ENCODE measurements at regions not wholly inside any gene's neighbourhood (a gene's known extent, or its start where the extent isn't known, plus 50 kb on each side); places are given as distances from the start of the nearest gene placed in this dataset.
"Not testable (repeated sequence)": the region's sequence is repeated elsewhere in the genome, so short reads cannot be mapped to it uniquely, and the experiment has no call there.

DNA sequence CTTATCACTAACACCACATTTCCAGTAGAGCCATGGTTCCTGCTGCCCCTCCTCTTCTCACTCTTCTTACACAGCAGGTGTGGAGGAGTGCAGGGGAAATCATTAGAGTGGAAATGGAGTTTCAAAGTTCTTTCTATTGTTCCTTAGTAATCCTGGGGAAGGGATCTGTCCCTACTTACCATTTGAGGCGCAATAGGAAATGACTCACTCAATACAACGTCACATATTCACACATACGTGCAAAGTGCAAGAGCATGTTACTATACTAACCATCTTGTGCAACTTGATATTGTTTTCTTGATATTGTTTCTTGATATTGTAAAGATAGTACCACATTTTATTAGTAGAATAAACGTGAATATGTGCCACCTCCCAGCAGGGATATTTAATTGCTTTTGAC, 1010.2 kb downstream of the DNAJB9 start:
- H3K27me3 Mint-ChIP-seq = no peaks in the 10 kb centered on the region
- DNase-seq (no peak), ATAC-seq (ENCODE audit: low read depth in 2 of 2) (no peak)
- H3K4me1 Mint-ChIP-seq = no peaks in the 10 kb centered on the region
- H3K4me3 Mint-ChIP-seq = no peak overlapping the region
- H3K36me3 Mint-ChIP-seq = no peaks in the 10 kb centered on the region
- H3K27ac Mint-ChIP-seq = no peak overlapping the region
- H3K9me3 Mint-ChIP-seq = peaks cover 0 to 11% (median 4%) of the 10 kb centered on the region in 7 donors

DNA sequence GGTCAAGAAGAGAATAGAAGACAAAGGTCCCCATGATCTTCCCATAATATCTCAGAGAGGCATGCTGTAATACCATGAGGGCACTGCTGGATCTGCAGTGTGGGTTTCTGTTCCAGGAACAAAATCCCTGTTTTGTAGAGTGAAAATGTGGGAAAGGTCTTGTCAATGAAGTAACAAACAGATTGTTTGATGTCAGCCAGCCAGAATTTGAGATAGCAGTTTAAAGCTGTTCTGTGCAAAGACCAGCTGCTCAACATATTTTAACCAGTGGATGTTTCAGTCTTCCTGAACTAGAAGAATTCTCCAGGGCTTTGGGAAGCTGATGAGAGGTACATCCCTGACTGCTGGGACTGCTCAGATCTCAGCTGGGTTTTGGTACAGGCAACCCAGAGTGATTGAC, 1012.5 kb downstream of the DNAJB9 start:
- Mint-ChIP-seq H3K36me3 (no peaks in the 10 kb centered on the region), H3K27me3 (no peaks in the 10 kb centered on the region), H3K27ac (no peak overlapping the region), H3K4me3 (no peak overlapping the region), H3K4me1 (no peaks in the 10 kb centered on the region), H3K9me3 (peaks cover 1 to 30% (median 8%) of the 10 kb centered on the region in 7 donors)
- ATAC-seq (ENCODE audit: low read depth in 2 of 2) (no peak), DNase-seq (no peak)

DNA sequence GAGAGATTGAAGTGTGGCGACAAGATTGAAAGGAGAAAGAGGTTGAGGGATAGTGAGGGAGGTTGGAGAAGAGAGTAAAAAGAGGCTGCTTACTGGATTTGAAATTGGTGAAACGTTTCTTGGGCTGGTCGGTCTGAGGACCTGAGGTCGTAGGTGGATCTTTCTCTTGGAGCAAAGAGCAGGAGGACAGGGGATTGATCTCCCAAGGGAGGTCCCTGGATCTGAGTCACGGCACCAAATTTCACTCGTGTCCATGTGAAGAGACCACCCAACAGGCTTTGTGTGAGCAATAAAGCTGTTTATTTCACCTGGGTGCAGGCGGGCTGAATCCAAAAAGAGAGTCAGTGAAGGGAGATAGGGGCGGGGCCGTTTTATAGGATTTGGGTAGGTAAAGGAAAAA, 1027.3 kb downstream of the DNAJB9 start:
- not testable (repeated sequence) for H3K27me3 Mint-ChIP-seq; H3K36me3 Mint-ChIP-seq; ATAC-seq (ENCODE audit: low read depth in 2 of 2); DNase-seq; H3K4me1 Mint-ChIP-seq; H3K4me3 Mint-ChIP-seq; H3K27ac Mint-ChIP-seq
- peaks cover 0 to 14% (median 0%) of the 10 kb centered on the region in 7 donors for H3K9me3 Mint-ChIP-seq

DNA sequence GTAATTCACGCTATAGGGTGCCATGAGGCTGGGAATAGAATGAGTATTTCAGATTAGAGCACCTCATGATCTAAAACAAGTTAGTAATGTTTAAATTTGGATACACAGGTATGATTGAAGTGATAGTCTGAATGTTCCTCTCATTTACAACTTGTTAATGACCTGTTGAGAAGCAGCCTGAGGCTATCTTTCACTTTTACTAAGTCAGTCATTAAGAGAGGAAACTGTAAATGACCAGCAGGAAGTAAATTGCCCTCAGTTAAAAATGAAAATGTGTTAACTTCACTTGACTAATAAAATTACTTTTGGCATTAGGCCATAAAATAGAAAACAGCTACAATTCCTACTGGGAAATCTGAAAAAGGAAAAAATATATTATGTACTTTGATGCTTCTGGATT, 1042.0 kb downstream of the DNAJB9 start:
- H3K27me3 Mint-ChIP-seq = no peaks in the 10 kb centered on the region
- H3K4me1 Mint-ChIP-seq = no peaks in the 10 kb centered on the region

DNA sequence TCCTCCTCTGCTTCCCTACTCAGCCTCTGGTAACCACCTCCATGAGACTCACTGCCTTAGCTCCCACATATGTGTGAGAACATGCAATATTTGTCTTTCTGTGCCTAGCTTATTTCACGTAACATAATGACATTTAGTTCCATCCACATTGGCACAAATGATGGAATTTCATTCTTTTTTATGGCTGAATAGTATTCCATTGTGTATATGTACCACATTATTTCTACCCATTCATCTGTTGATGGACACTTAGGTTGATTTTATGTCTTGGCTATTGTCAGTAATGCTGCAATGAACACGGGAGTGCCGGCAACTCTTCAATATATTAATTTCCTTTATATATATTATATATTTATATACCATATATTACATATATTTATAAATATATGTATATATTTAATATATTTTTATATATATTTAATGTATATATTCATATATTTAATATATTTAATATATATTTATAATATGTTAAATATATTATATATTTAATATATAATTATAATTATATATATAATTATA, 1046.9 kb downstream of the DNAJB9 start:
- H3K27me3 Mint-ChIP-seq = no peaks in the 10 kb centered on the region
- no peaks in the 10 kb centered on the region for H3K36me3 Mint-ChIP-seq
- no peak for DNase-seq
- H3K4me1 Mint-ChIP-seq = no peaks in the 10 kb centered on the region
- H3K27ac Mint-ChIP-seq = no peak overlapping the region
- no peak for ATAC-seq (ENCODE audit: low read depth in 2 of 2)
- peaks cover 0 to 8% (median 3%) of the 10 kb centered on the region in 7 donors for H3K9me3 Mint-ChIP-seq
- H3K4me3 Mint-ChIP-seq = no peak overlapping the region

More for the DNA sequence above, 1042.0 kb downstream of the DNAJB9 start:
- DNase-seq = no peak
- Mint-ChIP-seq H3K9me3 (peaks cover 0 to 8% (median 6%) of the 10 kb centered on the region in 7 donors), H3K36me3 (no peaks in the 10 kb centered on the region), H3K4me3 (no peak overlapping the region), H3K27ac (no peak overlapping the region)
- ATAC-seq (ENCODE audit: low read depth in 2 of 2) = no peak

DNA sequence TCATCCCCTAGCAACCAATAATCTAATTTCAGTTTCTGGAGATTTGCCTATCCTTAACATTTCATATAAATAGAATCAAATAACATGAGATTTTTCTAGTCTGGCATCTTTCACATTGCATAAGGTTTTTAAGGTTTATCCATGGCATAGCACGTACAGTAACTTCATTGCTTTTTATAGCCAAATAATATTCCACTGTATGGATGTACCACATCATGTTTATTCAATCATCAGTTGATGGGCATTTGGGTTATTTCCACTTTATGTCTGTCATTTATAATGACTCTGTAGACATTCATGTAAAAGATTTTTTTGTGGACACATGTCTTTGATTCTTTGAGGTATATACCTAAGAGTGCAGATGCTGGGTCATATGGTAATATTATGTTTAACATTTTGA, 1052.6 kb downstream of the DNAJB9 start:
- Mint-ChIP-seq H3K4me3 (no peak overlapping the region), H3K36me3 (no peaks in the 10 kb centered on the region), H3K9me3 (peaks cover 0 to 14% (median 0%) of the 10 kb centered on the region in 7 donors), H3K4me1 (no peaks in the 10 kb centered on the region), H3K27ac (no peak overlapping the region), H3K27me3 (no peaks in the 10 kb centered on the region)
- DNase-seq (no peak), ATAC-seq (ENCODE audit: low read depth in 2 of 2) (no peak)

DNA sequence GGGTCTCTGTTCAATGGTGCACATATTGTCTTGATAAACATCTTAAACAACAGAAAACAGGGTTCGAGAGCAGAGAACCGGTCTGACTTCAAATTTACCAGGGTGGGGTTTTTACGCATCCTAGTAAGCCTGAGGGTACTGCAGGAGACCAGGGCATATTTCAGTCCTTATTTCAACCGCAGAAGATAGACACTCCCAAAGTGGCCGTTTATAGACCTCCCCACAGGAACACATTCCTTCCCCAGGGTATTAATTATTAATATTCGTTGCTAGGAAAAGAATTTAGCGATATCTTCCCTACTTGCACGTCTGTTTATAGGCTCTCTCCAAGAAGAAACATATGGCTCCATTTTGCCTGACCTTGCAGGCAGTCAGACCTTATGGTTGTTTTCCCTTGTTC, 1063.2 kb downstream of the DNAJB9 start:
- H3K4me3 Mint-ChIP-seq; DNase-seq; H3K27ac Mint-ChIP-seq; H3K27me3 Mint-ChIP-seq; H3K36me3 Mint-ChIP-seq; ATAC-seq (ENCODE audit: low read depth in 2 of 2); H3K4me1 Mint-ChIP-seq: not testable (repeated sequence)
- peaks cover 10 to 21% (median 13%) of the 10 kb centered on the region in 7 donors for H3K9me3 Mint-ChIP-seq

DNA sequence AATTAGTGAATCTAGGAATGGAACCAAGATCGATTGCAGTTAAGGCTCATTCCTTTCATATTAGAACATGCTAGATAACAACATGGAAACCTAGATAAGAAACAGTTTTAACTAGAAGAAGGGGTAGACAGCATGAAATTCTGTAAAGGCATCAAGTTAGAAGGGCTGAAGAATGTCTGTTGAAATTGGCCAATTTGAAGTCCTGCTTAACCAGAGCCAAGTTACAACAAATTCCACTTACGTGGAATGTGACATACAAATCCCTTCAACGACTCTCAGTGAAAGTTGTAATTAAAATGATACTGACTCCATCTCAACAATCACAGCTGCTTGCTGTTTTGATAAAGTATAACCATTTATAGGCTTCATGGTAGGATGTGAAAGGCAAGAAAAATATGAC, 1065.7 kb downstream of the DNAJB9 start:
- Mint-ChIP-seq H3K4me3 (no peak overlapping the region), H3K27me3 (no peaks in the 10 kb centered on the region), H3K36me3 (no peaks in the 10 kb centered on the region), H3K4me1 (no peaks in the 10 kb centered on the region), H3K27ac (no peak overlapping the region), H3K9me3 (peaks cover 8 to 18% (median 12%) of the 10 kb centered on the region in 7 donors)
- ATAC-seq (ENCODE audit: low read depth in 2 of 2) = no peak
- no peak for DNase-seq

DNA sequence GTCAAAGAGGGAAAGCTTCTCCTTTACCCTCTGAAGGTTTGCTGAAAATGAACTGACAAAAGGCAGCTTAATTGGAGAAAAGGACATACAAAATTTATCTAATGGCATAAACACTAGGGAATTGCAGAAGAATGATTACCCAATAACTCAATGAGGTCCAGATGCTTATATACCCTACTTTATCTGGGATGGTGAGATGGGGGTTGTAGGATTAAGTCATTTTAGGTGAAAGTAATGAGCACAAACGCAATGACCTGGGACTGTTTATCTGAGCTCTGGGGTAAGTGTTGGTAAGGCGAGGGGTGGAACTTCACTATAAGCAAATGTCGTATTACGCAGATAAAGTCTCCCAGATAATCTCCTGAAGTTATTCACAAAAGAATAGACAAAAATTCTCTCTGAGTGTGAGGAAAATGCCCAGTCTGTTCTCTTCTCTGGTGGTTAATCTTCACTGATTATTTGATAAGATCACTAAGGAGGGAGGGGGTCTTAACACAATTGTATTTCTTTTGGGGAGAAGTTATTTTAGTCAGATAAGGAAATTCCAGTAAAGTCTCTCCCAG, 1067.8 kb downstream of the DNAJB9 start:
- H3K4me1 Mint-ChIP-seq = no peaks in the 10 kb centered on the region
- no peak overlapping the region for H3K27ac Mint-ChIP-seq
- peak overlapping the region in 1 of 8 donors; percentile 9 for H3K4me3 Mint-ChIP-seq
- H3K27me3 Mint-ChIP-seq = no peaks in the 10 kb centered on the region
- peaks cover 4 to 14% (median 7%) of the 10 kb centered on the region in 7 donors for H3K9me3 Mint-ChIP-seq
- DNase-seq (no peak), ATAC-seq (ENCODE audit: low read depth in 2 of 2) (no peak)
- H3K36me3 Mint-ChIP-seq = no peaks in the 10 kb centered on the region

DNA sequence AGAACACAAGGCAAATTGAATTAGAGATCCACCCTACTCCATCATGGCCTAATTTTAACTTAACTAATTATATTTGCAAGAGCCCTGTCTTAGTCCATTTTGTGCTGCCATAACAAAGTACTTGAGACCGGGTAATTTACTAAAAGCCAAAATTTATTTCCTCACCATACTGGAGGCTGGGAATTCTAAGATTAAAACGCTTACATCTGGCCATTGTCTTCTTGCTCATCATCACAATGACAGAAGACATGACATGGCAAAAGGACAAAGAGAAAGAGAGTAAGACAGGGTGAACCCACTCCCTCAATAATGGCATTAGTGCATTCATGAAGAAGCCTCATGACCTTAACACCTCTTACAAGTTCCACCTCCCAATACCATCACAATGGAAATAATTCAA, 1068.6 kb downstream of the DNAJB9 start:
- Mint-ChIP-seq H3K36me3 (no peaks in the 10 kb centered on the region), H3K27ac (no peak overlapping the region), H3K9me3 (peaks cover 0 to 6% (median 2%) of the 10 kb centered on the region in 7 donors), H3K27me3 (no peaks in the 10 kb centered on the region), H3K4me3 (no peak overlapping the region), H3K4me1 (no peaks in the 10 kb centered on the region)
- ATAC-seq (ENCODE audit: low read depth in 2 of 2) (no peak), DNase-seq (no peak)

DNA sequence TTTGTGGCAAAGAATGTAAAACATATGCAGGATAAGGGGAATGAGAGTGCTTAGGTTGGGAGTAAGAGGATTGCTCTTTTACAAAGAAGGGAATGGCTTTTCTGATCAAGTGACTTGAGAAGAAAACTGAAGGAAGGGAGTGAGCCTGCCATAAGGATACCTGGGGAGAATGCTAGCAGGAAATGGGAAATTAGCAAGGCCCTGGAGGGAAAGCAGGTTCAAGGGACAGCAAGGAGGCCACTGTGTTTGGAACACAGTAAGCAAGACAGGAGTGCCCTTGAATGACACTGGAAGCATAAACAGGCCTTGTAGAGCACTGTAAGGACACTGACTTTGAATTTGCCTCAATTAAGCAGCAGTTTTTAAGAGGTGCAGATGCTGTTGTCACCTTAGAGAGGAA, 1069.9 kb downstream of the DNAJB9 start:
- Mint-ChIP-seq H3K4me1 (no peaks in the 10 kb centered on the region), H3K27ac (no peak overlapping the region), H3K4me3 (no peak overlapping the region), H3K36me3 (no peaks in the 10 kb centered on the region), H3K9me3 (peaks cover 0 to 5% (median 2%) of the 10 kb centered on the region in 7 donors), H3K27me3 (no peaks in the 10 kb centered on the region)
- DNase-seq (no peak), ATAC-seq (ENCODE audit: low read depth in 2 of 2) (no peak)

DNA sequence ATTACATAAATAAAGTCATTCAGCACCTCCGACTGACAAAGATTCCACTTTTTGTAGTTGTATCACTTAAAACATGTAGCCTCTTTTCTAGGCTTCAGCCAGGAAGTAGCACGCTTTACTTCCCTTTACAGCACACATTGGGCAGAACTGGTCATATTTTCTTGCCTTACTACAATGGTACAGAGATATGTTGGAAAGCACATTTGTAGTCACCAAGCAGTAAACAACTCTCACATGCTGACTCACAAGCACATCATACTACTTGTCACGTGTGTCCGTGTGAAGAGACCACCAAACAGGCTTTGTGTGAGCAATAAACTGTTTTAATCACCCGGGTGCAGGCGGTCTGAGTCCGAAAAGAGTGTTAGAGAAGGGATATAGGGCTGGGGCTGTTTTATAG, 1071.8 kb downstream of the DNAJB9 start:
- H3K36me3 Mint-ChIP-seq = no peaks in the 10 kb centered on the region
- DNase-seq (no peak), ATAC-seq (ENCODE audit: low read depth in 2 of 2) (no peak)
- H3K9me3 Mint-ChIP-seq = peaks cover 0 to 8% (median 0%) of the 10 kb centered on the region in 7 donors
- H3K27me3 Mint-ChIP-seq = no peaks in the 10 kb centered on the region
- H3K4me1 Mint-ChIP-seq = no peaks in the 10 kb centered on the region
- H3K27ac Mint-ChIP-seq = no peak overlapping the region
- H3K4me3 Mint-ChIP-seq = no peak overlapping the region

DNA sequence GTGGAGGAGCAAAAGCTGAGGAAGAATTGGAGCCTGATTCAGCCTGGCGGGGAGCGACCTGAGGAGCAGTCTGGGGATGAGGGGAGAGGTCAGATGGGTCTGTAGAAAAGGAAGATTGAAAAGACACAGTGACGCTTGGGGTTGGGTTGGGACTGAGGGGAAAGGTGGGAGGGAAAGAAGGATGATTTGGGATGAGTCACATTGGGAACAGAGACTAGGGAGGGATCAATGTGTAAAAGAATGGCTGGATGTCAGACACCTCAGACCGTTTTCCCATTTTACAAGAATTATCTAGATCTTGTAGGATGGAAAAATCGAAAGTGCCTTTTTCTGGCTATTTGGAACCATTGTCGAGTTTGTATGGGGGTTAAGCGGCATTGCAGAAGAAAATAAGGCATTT, 1076.5 kb downstream of the DNAJB9 start:
- Mint-ChIP-seq H3K36me3 (no peaks in the 10 kb centered on the region), H3K4me1 (no peaks in the 10 kb centered on the region), H3K4me3 (peak overlapping the region in 1 of 8 donors; percentile 5), H3K27ac (no peak overlapping the region), H3K9me3 (peaks cover 0 to 12% (median 2%) of the 10 kb centered on the region in 7 donors), H3K27me3 (no peaks in the 10 kb centered on the region)
- ATAC-seq (ENCODE audit: low read depth in 2 of 2) = no peak
- DNase-seq = no peak

DNA sequence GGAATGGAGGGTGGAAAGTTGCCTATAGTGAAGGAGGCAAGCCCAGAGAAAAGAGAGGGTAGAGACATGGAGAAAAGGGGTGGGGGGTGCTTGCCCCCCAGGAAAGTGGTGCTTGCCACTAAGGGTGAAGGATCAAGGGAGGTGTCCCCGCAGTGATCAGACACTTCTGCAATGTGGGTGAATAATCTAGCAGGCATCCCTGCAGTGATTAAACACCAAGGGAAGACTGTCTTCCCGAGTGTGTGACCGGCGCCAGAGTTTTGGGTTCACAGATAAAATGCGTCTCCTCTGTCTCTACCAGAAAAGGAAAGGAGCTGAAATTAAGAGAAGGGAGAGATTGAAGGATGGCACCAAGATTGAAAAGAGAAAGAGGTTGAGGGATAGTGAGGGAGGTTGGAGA, 1076.9 kb downstream of the DNAJB9 start:
- DNase-seq; H3K36me3 Mint-ChIP-seq; H3K4me3 Mint-ChIP-seq; H3K4me1 Mint-ChIP-seq; ATAC-seq (ENCODE audit: low read depth in 2 of 2); H3K27ac Mint-ChIP-seq; H3K27me3 Mint-ChIP-seq: not testable (repeated sequence)
- peaks cover 0 to 12% (median 2%) of the 10 kb centered on the region in 7 donors for H3K9me3 Mint-ChIP-seq

DNA sequence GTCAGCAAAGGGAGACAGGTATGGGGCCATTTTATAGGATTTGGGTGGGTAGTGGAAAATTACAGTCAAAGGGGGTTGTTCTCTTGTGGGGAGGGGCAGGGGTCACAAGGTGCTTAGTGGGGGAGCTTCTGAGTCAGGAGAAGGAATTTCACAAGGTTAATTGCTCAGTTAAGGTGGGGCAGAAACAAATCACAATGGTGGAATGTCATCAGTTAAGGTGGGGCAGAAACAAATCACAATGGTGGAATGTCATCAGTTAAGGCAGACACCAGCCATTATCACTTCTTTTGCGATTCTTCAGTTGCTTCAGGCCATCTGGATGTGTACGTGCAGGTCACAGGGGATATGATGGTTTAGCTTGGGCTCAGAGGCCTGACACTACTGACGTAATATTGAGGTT, 1077.6 kb downstream of the DNAJB9 start:
- not testable (repeated sequence) for H3K4me3 Mint-ChIP-seq; ATAC-seq (ENCODE audit: low read depth in 2 of 2); H3K27me3 Mint-ChIP-seq; H3K27ac Mint-ChIP-seq; H3K4me1 Mint-ChIP-seq; H3K36me3 Mint-ChIP-seq; DNase-seq
- peaks cover 0 to 12% (median 2%) of the 10 kb centered on the region in 7 donors for H3K9me3 Mint-ChIP-seq
